Dedifferentiated amniotic fluid mesenchymal stem cell (primary cell): ENCODE measurements at regions not wholly inside any gene's neighbourhood (a gene's known extent, or its start where the extent isn't known, plus 50 kb on each side); places are given as distances from the start of the nearest gene placed in this dataset.

Experiments used
- DNase-seq: peaks from one replicate; pipeline ENCODE4 v3.0.0-alpha.2; 2016; ENCODE audit errors: extremely low spot score

GRCh38 chr4:121519236-121519838 is 138.5 kb upstream of the QRFPR start:
- no peak for DNase-seq

DNA sequence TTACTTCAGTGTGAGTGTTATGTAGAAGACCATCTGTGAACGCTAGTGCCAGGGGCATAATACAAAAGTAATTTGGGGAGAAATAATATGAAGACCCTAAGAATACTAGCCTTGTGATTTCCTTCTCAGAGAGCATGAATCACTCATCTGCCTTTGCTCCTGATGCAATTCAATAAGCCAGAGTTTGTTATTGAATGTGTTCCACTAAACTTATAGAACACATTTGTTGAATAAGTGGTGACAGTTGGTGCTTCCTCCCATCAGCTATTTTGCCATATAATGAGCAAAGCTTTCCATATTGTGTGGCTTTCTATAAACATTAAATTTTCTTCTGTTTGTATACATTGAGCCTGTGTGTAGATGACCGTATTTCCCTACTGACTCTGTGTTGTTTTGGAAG is 136.4 kb upstream of the QRFPR start:
- DNase-seq, result no peak

DNA sequence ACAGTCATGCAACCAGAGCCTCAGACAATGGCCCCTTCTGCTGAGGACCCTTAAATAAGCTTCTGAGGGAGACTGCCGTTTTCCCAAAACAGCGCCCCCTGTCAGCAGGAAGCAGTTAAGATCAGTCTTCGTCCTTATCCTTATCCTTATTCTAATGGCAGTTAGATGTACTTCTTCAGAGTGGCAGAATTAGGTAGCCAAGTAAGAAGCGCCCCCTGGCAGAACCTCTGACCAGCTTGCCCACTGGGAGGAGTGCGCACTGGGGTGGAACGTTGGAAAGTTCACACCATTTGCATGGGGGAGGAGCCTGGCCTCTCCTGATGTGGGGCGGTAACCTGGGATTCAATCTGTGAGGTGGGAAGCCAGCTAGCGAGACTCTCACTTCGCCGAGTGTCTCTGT is 133.6 kb upstream of the QRFPR start:
- no peak for DNase-seq

DNA sequence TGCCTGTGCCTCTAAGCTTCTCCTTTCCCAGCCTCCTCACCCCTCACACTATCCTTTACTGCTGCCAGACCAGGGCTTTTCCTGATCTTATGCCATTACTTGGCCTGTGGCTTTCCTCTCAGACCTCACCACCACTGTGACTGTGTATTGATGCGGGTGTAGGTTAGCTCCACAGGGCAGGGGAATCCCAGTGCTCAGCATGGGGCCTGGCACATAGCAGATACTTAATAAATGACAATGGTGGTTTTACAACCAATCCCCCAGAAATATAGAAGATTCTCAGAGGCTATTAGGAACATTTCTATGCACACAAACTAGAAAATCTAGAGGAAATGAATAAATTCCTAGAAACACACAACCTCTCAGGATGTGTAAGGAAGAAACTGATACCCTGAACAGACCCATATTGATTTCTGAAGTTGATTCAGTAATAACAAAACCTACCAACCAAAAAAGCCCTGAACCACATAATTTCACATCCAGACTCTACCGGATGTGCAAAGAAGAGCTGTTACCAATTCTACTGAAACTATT is 129.6 kb upstream of the QRFPR start:
- no peak for DNase-seq

DNA sequence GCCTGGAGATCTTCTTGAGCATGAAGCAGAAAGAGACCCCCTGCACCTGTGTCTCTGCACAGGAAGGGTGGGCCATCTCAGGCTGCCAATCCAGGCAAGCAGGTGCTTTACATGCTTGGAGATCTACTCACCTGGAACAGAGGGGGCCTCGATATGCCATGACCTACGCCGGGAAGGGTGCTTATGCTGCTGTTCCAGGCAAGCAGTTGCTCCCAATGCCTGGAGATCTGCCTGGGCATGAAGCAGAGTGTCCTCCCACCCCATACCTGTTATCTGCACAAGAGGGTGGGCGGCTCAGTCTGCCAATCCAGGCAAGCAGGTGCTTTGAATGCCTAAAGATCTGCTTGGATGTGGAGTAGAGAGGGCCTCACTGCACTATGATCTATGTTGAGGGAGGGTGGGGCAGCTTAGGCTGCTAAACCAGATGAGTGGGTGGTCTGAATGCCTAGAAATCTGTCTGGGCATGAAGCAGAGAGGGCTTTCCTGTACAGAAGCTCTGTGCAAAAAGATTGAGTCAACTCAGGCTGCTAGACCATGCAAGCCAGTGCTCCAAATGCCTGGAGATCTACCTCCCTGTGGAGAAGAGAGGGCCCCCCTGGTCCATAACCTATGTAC is 104.5 kb upstream of the QRFPR start:
- DNase-seq, result no peak

DNA sequence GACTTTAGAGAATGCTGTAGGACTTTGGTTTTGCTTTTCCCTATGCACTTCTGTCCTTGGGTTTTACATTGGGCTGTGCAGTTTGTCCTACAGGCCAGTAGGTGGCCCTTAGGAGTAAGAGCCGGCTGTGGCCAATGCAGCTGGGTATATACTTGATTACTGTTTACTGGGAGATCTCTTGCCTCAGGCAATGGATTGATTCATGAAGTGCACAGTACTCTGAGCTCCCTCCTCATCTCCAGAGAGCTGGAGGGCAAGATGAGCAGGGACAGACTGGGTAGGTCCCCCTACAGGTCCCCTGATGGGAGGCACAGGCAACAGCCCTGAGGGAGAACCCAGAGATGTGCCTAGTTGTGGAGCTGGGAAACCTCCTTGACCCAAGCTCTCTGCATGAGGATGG is 103.8 kb upstream of the QRFPR start:
- DNase-seq, result no peak

DNA sequence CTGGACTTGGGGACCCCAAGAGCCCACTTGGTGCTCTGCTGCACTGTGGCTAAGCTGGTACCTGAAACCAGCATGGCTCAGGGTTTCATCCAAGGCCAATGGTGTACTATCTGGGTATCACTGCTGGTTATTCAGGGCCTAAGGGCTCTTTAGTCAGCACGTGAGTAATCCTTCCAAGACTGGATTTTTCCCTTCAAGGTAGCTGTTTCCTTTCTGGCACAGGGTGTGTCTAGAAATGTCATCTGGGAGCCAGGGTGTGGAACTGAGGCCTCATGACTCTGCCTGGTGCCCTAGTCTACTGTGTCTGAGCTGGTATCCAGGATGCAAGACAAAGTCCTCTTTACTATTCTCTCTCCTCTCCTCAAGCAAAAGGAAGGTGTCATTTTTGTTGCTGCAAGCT is 99.0 kb upstream of the QRFPR start:
- DNase-seq, result no peak

DNA sequence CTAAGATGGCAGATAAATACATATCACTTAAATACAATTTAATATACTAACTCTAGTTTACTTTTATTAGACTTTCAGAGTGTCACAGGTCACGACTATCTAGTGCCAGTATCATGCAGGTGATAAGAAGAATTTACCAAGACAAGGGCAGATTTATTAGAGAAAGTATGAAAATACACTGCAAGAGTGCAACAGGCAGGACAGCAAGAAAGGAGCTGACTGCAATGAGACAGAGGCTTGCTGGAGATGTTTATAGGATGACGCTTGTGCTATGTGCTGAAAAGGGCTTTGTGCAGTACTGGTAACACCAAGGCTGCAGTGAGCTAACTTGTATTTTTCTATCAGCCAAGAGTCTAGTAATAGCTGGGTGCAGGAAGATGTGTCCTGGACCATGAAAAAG is 96.7 kb upstream of the QRFPR start:
- no peak for DNase-seq

DNA sequence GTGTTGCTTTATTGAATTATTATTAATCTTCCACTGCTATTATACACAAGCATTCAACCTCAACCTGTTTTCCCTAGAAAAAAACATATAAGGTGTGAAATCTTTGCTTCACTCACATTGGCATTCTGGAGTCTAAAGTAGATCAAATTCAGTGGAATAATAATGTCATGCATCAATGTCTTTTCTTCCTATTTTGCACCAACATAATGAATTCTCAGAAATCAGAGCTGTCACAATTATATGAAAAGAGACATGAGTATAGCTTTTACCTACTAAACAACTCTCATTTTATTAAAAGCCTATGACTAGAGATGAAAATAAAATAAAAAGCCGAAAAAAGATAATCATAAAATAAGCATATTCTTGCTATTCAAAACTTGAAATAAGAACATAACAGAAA is 96.3 kb upstream of the QRFPR start:
- DNase-seq, result no peak

GRCh38 chr4:121472937-121473721 is 92.3 kb upstream of the QRFPR start:
- no peak for DNase-seq

DNA sequence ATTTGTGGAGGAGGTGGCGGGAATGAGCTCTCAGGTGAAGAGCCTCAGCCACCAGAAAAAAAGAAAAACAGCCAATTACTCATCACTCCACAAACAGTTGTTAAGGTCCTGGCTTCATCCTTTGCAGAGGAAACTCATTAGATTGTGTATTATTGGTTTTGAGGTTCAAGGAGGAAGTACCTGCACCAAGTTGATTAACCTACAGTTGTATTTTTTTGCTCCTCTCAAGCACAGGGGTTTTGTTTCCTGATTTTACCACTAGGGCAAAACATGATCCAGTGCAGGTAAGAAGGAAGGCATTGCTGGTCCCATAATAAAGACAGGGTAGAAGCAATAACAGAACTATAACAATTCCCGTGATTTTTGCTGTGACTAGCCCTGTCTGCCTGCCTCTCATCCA is 84.0 kb upstream of the QRFPR start:
- no peak for DNase-seq

DNA sequence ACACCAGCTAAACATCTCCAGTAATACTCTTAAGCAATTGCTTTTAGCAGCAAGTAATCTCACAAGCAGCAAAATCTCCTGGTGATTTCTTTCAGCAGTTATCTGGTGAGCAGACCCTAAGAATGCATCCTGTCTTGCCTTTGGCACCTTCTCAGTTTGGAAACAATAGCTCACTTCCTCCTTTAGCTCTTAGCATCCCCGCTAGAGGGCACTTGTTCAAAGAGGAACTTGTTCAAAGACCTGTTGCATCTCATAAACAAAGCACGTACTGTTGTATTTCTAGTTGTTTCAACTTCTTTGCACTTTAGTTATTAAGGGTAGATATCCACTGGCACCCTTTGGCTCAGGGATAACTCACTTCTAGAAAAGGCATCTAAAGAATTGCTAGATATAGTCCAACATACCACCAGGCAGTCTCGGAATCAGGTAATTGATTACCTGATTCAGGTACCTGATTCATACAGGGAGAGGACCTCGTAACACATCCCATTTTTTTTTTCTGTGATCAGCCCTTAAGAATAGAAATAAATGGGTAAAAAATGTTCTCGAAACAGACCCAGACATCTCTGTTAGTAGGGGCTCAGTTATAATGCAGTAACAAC is 81.9 kb upstream of the QRFPR start:
- DNase-seq, result peak; percentile 84

DNA sequence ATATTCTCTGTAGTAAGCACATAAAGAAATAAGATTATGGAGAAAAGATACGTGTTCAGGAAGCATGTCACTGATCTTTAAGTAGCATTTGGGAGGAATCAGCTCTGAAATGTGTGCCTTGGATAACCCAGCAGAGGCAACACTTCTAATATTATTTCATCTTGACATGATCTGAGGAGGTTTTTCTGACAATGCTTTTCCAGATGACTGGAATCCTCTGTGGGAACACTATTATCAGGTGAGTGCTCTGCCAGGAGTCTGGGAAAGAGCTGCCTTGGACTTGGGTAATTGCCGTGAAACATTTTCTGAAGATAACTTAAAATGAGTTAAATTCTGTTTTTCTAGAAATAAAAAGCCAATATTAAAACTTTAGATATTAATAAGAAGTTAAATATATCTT is 78.2 kb upstream of the QRFPR start:
- DNase-seq, result no peak

- no peak for DNase-seq
Observed at GRCh38 chr4:121457278-121457875, 76.6 kb upstream of the QRFPR start.

GRCh38 chr4:121455285-121455684 is 74.5 kb upstream of the QRFPR start:
- DNase-seq, result no peak

DNA sequence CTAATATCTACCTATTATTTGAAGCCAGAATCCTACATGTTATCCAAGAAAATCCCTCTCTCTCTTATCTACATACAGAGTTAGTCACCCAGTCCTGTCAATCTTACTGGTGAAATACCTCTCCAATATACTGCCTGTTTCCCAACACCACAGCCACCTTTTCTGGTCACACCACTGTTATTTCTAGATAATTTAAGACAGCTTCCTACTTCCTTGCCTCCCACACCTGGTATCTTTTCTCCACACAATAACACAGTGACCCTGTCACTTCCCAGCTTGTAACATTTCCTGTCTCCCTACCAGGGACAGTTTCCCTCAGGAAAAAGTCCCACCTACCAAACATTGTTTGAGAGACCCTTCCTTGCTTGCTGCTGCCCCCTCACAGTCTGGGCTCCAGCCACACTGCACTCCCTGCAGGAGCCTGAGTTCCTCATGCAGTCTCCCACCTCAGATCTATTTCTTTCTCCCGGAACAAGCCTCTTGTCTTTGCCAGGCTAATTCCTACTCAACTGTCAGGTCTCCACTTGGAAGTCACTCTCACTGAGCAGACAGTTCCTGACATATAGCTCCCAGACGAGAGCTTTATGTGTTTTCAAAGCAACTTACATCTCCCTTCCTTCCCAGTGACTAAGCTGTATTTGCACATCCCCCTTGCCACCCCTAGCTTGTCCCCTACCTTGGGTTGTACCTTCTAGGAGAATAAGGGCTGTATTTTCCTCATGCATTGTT is 73.6 kb upstream of the QRFPR start:
- no peak for DNase-seq

DNA sequence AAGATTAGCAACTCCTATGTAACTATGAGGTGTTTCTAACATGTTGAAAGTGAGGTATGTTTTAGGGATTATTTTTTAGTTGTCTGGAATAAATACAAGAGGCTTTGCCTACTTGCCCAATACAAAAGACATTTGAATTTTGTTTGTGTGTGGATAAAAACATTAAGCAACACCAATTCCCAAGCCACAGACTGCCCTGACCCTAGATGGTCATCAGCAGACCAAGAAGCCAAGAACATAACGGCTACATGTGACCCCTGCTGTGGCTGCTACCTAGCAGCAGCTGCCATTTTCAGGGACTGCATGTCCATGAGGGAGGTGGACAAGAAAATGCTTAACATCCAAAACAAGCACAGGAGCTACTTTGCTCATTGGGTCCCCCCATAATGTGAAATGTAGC is 70.5 kb upstream of the QRFPR start:
- DNase-seq, result no peak

- no peak for DNase-seq
Observed at GRCh38 chr4:121449416-121449815, 68.6 kb upstream of the QRFPR start.

- DNase-seq, result no peak
Observed at GRCh38 chr4:121448231-121448630, 67.4 kb upstream of the QRFPR start.

DNA sequence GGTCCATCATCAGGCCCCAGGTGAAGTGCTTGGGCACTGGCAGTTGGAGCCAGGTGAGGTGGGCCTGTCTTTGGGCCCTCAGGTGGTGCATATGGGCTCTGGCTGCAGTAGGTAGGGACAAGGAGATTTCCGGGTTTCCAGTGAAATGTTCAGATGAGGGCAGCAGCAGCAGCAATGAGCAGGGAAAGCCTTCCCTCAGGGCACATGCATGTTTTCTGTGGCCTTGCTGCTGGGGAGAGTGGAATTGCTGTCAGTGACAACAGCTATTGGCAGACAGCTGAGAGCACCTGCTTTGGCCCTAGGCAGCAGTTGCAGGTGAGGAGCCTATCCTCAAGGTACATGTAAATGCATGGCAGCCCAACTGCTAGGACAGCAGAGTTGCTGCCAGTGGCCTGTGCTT is 58.9 kb upstream of the QRFPR start:
- DNase-seq, result no peak
